ENCODE measurements at regions not wholly inside any gene's neighbourhood (a gene's known extent, or its start where the extent isn't known, plus 50 kb on each side); places are given as distances from the start of the nearest gene placed in this dataset.

DNA sequence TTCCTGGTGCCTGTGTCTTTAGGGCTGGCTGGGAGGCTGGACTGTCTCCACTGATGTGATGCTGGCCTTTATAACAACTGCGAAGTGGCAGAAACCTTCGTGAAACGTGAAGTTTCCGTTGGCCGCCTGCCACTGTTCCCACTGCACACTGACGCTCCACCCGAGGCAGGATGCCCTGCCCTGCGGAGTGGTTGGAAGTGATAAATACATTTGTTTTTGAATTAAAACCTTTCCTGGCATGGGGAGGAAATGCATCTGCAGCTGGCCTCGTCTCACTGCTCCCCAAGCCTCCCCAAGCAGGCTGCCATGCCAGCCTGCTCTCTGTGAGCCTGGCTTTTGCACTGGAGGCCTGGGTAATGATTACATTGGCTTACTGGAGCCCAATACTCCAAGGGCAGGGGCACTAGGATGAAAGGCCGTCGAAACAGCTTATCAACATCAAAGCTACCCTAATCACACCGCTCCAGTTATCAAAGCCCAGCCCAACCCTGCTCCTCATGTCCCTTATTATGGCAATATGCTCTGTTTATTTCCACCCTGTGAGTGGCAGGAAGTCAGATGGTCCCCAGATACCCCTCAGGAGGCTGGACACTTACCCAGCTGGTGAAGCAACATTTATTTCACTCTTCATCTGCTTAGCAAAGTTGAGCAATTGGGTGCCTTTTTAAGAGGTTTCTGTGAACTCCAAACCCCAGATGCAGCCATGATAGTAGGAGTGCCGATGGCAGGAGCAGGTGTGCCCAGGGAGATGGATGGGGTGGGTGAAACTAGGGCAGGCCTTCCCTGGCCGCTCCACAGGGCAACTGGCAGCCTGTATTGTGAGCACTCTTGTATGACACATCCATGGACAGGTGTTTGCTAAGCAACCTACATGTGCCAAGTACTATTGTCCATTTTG is 97.4 kb upstream of the ITGA6 start:
- Histone ChIP-seq H4K20me1 (ENCODE audit: control insufficient read depth, extremely low read depth, insufficient read depth, low read length) (no peaks in the 10 kb centered on the region), H3K27ac (ENCODE audit: insufficient read depth, low read length) (no peak overlapping the region), H3K4me3 (replicated peaks in 1 of 4; ENCODE audit: control extremely low read depth in 1 of 4, insufficient read depth in 1 of 4, low read depth in 3 of 4, low read length in 4 of 4) (no peak overlapping the region), H3K27me3 (ENCODE audit: control insufficient read depth, insufficient read depth, low read length) (no peaks in the 10 kb centered on the region), H3K9ac (ENCODE audit: insufficient read depth, low read length) (no peak overlapping the region), H3K36me3 (ENCODE audit: control insufficient read depth, insufficient read depth, low read length) (no peaks in the 10 kb centered on the region), H3K4me1 (ENCODE audit: control insufficient read depth, extremely low read depth, insufficient read depth, low read length) (no peaks in the 10 kb centered on the region), H3K9me3 (ENCODE audit: control insufficient read depth, insufficient read depth, low read depth, low read length) (no peaks in the 10 kb centered on the region), H3K79me2 (ENCODE audit: control insufficient read depth, insufficient read depth, low read length) (no peaks in the 10 kb centered on the region), H2AFZ (ENCODE audit: low read length) (no peak overlapping the region), H3K4me2 (ENCODE audit: extremely low read depth, insufficient read depth, low read length) (no peak overlapping the region)
- no peak for DNase-seq (ENCODE audit: low read depth in 2 of 2)
- no peak for TF ChIP-seq EZH2 (IDR thresholded peaks at IDR 0.05; ENCODE audit: low read length, missing control alignments)
- TF ChIP-seq, protein P1, sequence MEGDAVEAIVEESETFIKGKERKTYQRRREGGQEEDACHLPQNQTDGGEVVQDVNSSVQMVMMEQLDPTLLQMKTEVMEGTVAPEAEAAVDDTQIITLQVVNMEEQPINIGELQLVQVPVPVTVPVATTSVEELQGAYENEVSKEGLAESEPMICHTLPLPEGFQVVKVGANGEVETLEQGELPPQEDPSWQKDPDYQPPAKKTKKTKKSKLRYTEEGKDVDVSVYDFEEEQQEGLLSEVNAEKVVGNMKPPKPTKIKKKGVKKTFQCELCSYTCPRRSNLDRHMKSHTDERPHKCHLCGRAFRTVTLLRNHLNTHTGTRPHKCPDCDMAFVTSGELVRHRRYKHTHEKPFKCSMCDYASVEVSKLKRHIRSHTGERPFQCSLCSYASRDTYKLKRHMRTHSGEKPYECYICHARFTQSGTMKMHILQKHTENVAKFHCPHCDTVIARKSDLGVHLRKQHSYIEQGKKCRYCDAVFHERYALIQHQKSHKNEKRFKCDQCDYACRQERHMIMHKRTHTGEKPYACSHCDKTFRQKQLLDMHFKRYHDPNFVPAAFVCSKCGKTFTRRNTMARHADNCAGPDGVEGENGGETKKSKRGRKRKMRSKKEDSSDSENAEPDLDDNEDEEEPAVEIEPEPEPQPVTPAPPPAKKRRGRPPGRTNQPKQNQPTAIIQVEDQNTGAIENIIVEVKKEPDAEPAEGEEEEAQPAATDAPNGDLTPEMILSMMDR (conservative IDR thresholded peaks at IDR 0.05 in 1 of 2, IDR thresholded peaks at IDR 0.05 in 1 of 2; ENCODE audit: low read depth in 1 of 2, low read length in 2 of 2): no peak

DNA sequence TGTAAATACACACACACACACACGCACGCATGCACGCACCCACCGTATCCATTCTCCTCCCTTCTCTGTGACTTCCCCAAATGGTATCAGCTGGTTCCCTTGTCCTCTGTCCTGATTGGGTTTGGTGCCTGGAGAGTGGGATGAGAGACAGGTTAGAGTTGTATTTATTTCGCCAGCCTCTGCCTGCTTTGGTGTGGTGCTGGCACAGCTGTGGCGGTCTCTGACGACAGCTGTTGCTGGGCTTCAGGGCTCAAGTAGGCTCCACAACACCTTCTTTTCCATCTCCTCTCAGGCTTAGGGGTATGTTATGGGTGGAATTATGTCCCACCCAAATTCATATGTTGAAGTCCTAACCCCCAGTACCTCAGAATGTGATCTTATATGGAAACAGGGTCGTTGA is 94.9 kb upstream of the ITGA6 start:
- Histone ChIP-seq H3K4me2 (ENCODE audit: extremely low read depth, insufficient read depth, low read length) (no peak overlapping the region), H4K20me1 (ENCODE audit: control insufficient read depth, extremely low read depth, insufficient read depth, low read length) (no peaks in the 10 kb centered on the region), H3K4me1 (ENCODE audit: control insufficient read depth, extremely low read depth, insufficient read depth, low read length) (no peaks in the 10 kb centered on the region), H3K27me3 (ENCODE audit: control insufficient read depth, insufficient read depth, low read length) (no peaks in the 10 kb centered on the region), H3K9ac (ENCODE audit: insufficient read depth, low read length) (no peak overlapping the region), H3K79me2 (ENCODE audit: control insufficient read depth, insufficient read depth, low read length) (no peaks in the 10 kb centered on the region), H3K4me3 (replicated peaks in 1 of 4; ENCODE audit: control extremely low read depth in 1 of 4, insufficient read depth in 1 of 4, low read depth in 3 of 4, low read length in 4 of 4) (no peak overlapping the region), H3K27ac (ENCODE audit: insufficient read depth, low read length) (no peak overlapping the region), H3K36me3 (ENCODE audit: control insufficient read depth, insufficient read depth, low read length) (no peaks in the 10 kb centered on the region), H3K9me3 (ENCODE audit: control insufficient read depth, insufficient read depth, low read depth, low read length) (no peaks in the 10 kb centered on the region), H2AFZ (ENCODE audit: low read length) (no peak overlapping the region)
- DNase-seq (ENCODE audit: low read depth in 2 of 2): no peak
- TF ChIP-seq EZH2 (IDR thresholded peaks at IDR 0.05; ENCODE audit: low read length, missing control alignments): no peak
- TF ChIP-seq, protein P1 (conservative IDR thresholded peaks at IDR 0.05 in 1 of 2, IDR thresholded peaks at IDR 0.05 in 1 of 2; ENCODE audit: low read depth in 1 of 2, low read length in 2 of 2): no peak

DNA sequence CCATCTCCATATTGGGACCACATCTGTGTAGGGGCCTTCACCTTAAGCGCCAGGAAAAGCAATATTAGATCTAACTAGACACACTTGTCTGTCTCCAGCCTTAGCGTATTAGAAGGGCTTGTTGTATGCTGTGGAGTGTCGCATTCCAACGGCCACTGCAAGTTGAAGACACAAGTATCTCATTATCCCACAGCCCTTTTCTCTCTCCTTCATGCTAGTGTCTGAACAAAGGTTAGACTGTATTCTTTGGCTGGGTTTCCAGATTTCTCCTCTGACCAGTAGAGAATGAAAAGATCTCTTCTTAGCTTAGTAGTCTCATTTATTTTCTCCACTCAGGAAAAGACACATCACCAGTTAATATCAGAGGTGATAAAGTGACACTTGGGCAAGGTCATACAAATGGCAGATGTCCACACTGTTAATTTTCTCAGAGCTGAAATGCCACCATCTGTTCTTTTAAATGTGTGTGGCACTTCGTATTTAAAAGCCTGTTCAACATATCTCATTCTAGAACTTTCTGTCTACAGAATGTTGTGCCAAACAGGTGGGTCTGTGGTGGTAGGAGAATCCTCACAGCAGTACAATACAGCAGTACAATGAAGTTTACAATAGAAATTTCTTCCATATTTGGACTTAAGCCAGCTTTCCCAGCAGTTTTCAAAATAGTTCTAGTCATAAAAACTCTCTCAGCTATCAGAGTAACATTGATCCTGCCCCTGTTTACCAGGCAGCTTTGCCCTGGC is 94.0 kb upstream of the ITGA6 start:
- Histone ChIP-seq H3K9ac (ENCODE audit: insufficient read depth, low read length) (no peak overlapping the region), H2AFZ (ENCODE audit: low read length) (no peak overlapping the region), H3K36me3 (ENCODE audit: control insufficient read depth, insufficient read depth, low read length) (no peaks in the 10 kb centered on the region), H3K27ac (ENCODE audit: insufficient read depth, low read length) (no peak overlapping the region), H3K4me1 (ENCODE audit: control insufficient read depth, extremely low read depth, insufficient read depth, low read length) (no peaks in the 10 kb centered on the region), H3K4me3 (replicated peaks in 1 of 4; ENCODE audit: control extremely low read depth in 1 of 4, insufficient read depth in 1 of 4, low read depth in 3 of 4, low read length in 4 of 4) (no peak overlapping the region), H3K4me2 (ENCODE audit: extremely low read depth, insufficient read depth, low read length) (no peak overlapping the region), H4K20me1 (ENCODE audit: control insufficient read depth, extremely low read depth, insufficient read depth, low read length) (no peaks in the 10 kb centered on the region), H3K9me3 (ENCODE audit: control insufficient read depth, insufficient read depth, low read depth, low read length) (no peaks in the 10 kb centered on the region), H3K27me3 (ENCODE audit: control insufficient read depth, insufficient read depth, low read length) (no peaks in the 10 kb centered on the region), H3K79me2 (ENCODE audit: control insufficient read depth, insufficient read depth, low read length) (no peaks in the 10 kb centered on the region)
- TF ChIP-seq EZH2 (IDR thresholded peaks at IDR 0.05; ENCODE audit: low read length, missing control alignments): no peak
- TF ChIP-seq, protein P1 (conservative IDR thresholded peaks at IDR 0.05 in 1 of 2, IDR thresholded peaks at IDR 0.05 in 1 of 2; ENCODE audit: low read depth in 1 of 2, low read length in 2 of 2): no peak
- DNase-seq (ENCODE audit: low read depth in 2 of 2): peak in 1 of 2 donors; percentile 25
